IMR-90 (cell line): ENCODE measurements at regions not wholly inside any gene's neighbourhood (a gene's known extent, or its start where the extent isn't known, plus 50 kb on each side); places are given as distances from the start of the nearest gene placed in this dataset.

ENCODE experiments used
- ATAC-seq: fragments of 200-7000 bp; cut with Tn5 transposase; 2 replicates; pipeline ENCODE4 v1.9.1; 2020; ENCODE audit warnings: low read depth, mild to moderate bottlenecking, moderate library complexity
- BruUV-seq: library from RNA; stranded (reverse); fragments of 400-500 nt; replicated peaks from 2 replicates; lab custom pipeline; 2021; lab: Mats Ljungman, UMichigan
- CTCF ChIA-PET: fragments of 300-600 bp; formaldehyde crosslinking; extraction: SDS; loops from one replicate; lab custom pipeline; 2021; ENCODE audit warnings: antibody characterized with exemption; lab: Yijun Ruan, JAX
- POLR2A ChIA-PET: fragments of 300-600 bp; sonication (Branson Sonifier 250); formaldehyde crosslinking; loops from one replicate; lab custom pipeline; 2022; ENCODE audit warnings: antibody characterized with exemption; ENCODE audit not compliant: unreplicated experiment; lab: Charles Lee
- DNase-seq: peaks from one replicate; pipeline ENCODE4 v3.0.0; 2013
- H2AFZ ChIP-seq: replicated peaks from 2 replicates; pipeline ENCODE3; 2013; ENCODE audit warnings: low read length, mild to moderate bottlenecking; ENCODE audit not compliant: poor library complexity
- H2AK5ac ChIP-seq: 2 replicates; pipeline ENCODE4 v1.6.1; 2013; ENCODE audit warnings: low read depth, low read length, inconsistent platforms
- H2AK9ac ChIP-seq: replicated peaks from 2 replicates; pipeline ENCODE3; 2013; ENCODE audit warnings: mild to moderate bottlenecking, low read depth, low read length, moderate library complexity; ENCODE audit not compliant: poor library complexity
- H2BK120ac ChIP-seq: 2 replicates; pipeline ENCODE4 v1.6.1; 2013; ENCODE audit warnings: low read depth, low read length, inconsistent platforms
- H2BK15ac ChIP-seq: 3 replicates; pipeline ENCODE4 v1.6.1; 2013; ENCODE audit warnings: low read depth, low read length, inconsistent platforms
- H2BK20ac ChIP-seq: 2 replicates; pipeline ENCODE4 v1.6.1; 2013; ENCODE audit warnings: low read depth, mild to moderate bottlenecking, inconsistent platforms, low read length, moderate library complexity
- H2BK5ac ChIP-seq: 2 replicates; pipeline ENCODE4 v1.6.1; 2013; ENCODE audit warnings: mild to moderate bottlenecking, low read depth, low read length, inconsistent platforms; ENCODE audit not compliant: poor library complexity, severe bottlenecking
- H3K14ac ChIP-seq: replicated peaks from 2 replicates; pipeline ENCODE4 v1.6.1; 2013; ENCODE audit warnings: low read depth, low read length, inconsistent platforms
- H3K18ac ChIP-seq: 2 replicates; pipeline ENCODE4 v1.6.1; 2013; ENCODE audit warnings: low read depth, low read length, control low read depth
- H3K23ac ChIP-seq: 2 replicates; pipeline ENCODE4 v1.6.1; 2013; ENCODE audit warnings: low read depth, low read length, inconsistent platforms
- H3K27ac ChIP-seq: 2 replicates; pipeline ENCODE4 v1.5.1; 2013; ENCODE audit warnings: mild to moderate bottlenecking, control low read depth, low read length; ENCODE audit not compliant: insufficient read depth
- H3K27me3 ChIP-seq: 2 replicates; pipeline ENCODE4 v1.6.1; 2013; ENCODE audit warnings: low read length; ENCODE audit not compliant: control insufficient read depth, insufficient read depth
- H3K36me3 ChIP-seq: 2 replicates; pipeline ENCODE4 v1.6.1; 2013; ENCODE audit warnings: low read length, mixed read lengths; ENCODE audit not compliant: control insufficient read depth, insufficient read depth
- H3K4ac ChIP-seq: 2 replicates; pipeline ENCODE4 v1.6.1; 2013; ENCODE audit warnings: low read depth, low read length, inconsistent platforms
- H3K4me1 ChIP-seq: 2 replicates; pipeline ENCODE4 v1.6.1; 2013; ENCODE audit warnings: low read length, mixed read lengths; ENCODE audit not compliant: control insufficient read depth, insufficient read depth
- H3K4me2 ChIP-seq: 2 replicates; pipeline ENCODE4 v1.6.1; 2013; ENCODE audit warnings: low read depth, mild to moderate bottlenecking, control low read depth, low read length, moderate library complexity
- H3K4me3 ChIP-seq: 2 replicates; pipeline ENCODE4 v1.5.1; 2013; ENCODE audit warnings: low read depth, mild to moderate bottlenecking, control low read depth, low read length, moderate library complexity; ENCODE audit not compliant: insufficient read depth
- H3K56ac ChIP-seq: 2 replicates; pipeline ENCODE4 v1.6.1; 2013; ENCODE audit warnings: low read length, inconsistent platforms; ENCODE audit not compliant: insufficient read depth; ENCODE audit errors: extremely low read depth
- H3K79me1 ChIP-seq, 2 experiments: 2 replicates each; pipeline ENCODE4 v1.6.1; 2013; ENCODE audit warnings: low read length in 2 of 2, inconsistent platforms in 1 of 2, low read depth in 1 of 2
- H3K9ac ChIP-seq: 2 replicates; pipeline ENCODE4 v1.6.1; 2013; ENCODE audit warnings: low read depth, low read length, control low read depth
- H3K9me1 ChIP-seq: 2 replicates; pipeline ENCODE4 v1.6.1; 2013; ENCODE audit warnings: low read length, inconsistent platforms; ENCODE audit not compliant: insufficient read depth
- H3K9me3 ChIP-seq: 2 replicates; pipeline ENCODE4 v1.6.1; 2013; ENCODE audit warnings: low read length; ENCODE audit not compliant: control insufficient read depth, insufficient read depth
- H4K20me1 ChIP-seq: 2 replicates; pipeline ENCODE4 v1.6.1; 2013; ENCODE audit warnings: low read length, inconsistent platforms; ENCODE audit not compliant: insufficient read depth
- H4K5ac ChIP-seq: 2 replicates; pipeline ENCODE4 v1.6.1; 2013; ENCODE audit warnings: mild to moderate bottlenecking, low read depth, low read length, control low read depth
- H4K8ac ChIP-seq, 2 experiments: 2 replicates each; pipeline ENCODE4 v1.6.1; 2013; ENCODE audit warnings: low read depth in 2 of 2, low read length in 2 of 2, control low read depth in 1 of 2, inconsistent platforms in 1 of 2
- H4K91ac ChIP-seq: 2 replicates; pipeline ENCODE4 v1.6.1; 2013; ENCODE audit warnings: low read depth, low read length, inconsistent platforms; ENCODE audit not compliant: insufficient read depth
- ELK1 ChIP-seq: fragments of 150-350 bp; IDR thresholded peaks from 2 replicates; pipeline ENCODE4 v1.6.1; 2016; ENCODE audit warnings: low read depth, mild to moderate bottlenecking, low read length, moderate library complexity, borderline replicate concordance
- MAZ ChIP-seq: IDR thresholded peaks from 2 replicates; pipeline ENCODE4 v1.6.1; 2012; ENCODE audit warnings: low read depth, mild to moderate bottlenecking, low read length, improper control_type of control experiment, moderate library complexity, borderline replicate concordance
- MXI1 ChIP-seq: IDR thresholded peaks from 2 replicates; pipeline ENCODE4 v1.6.1; 2012; ENCODE audit warnings: low read depth, mild to moderate bottlenecking, low read length, moderate library complexity, borderline replicate concordance
- RAD21 ChIP-seq: IDR thresholded peaks from 2 replicates; pipeline ENCODE4 v1.6.1; 2012; ENCODE audit warnings: low read length, improper control_type of control experiment
- WGBS, 2 experiments: methylation state at CpG; one replicate each; pipeline versions ENCODE4 v1.1.5 to v1.1.7; 2013; ENCODE audit warnings: missing lambda C conversion rate in 2 of 2; ENCODE audit not compliant: insufficient read length in 1 of 2; ENCODE audit errors: extremely low coverage in 2 of 2; 5-methylcytosine and 5-hydroxymethylcytosine counted together
- dilution Hi-C: fragments of 300-500 bp; cut with HindIII; formaldehyde crosslinking; loops from one replicate; pipeline ENCODE4 v1.14.3; 2018; ENCODE audit warnings: low sequenced_read_pairs; ENCODE audit not compliant: unreplicated experiment
- in situ Hi-C: fragments of 300-500 bp; cut with MboI; formaldehyde crosslinking; loops from 3 replicates; pipeline ENCODE4 v1.14.3; 2019; ENCODE audit warnings: low sequenced_read_pairs, inconsistent platforms, mixed read lengths
- intact Hi-C: fragments of 100-400 bp; cut with micrococcal nuclease; formaldehyde crosslinking; loops from 2 replicates; pipeline ENCODE4 v1.10.0; 2022

- no peak overlapping the region for H2AFZ ChIP-seq
- WGBS, 2 experiments = no CpG with 5 or more reads among the region's 2 CpGs
- ATAC-seq = no peak
Observed at GRCh38 chr18:39969803-39970494, 1985.1 kb upstream of the PIK3C3 start.

More at GRCh38 chr18:39969803-39970494, 1985.1 kb upstream of the PIK3C3 start:
- Histone ChIP-seq H3K4me3 (no peak overlapping the region), H3K27me3 (no peaks in the 10 kb centered on the region), H2AK5ac (no peak overlapping the region), H2BK120ac (no peak overlapping the region), H2BK5ac (no peak overlapping the region), H3K4ac (no peak overlapping the region), H3K9me3 (no peaks in the 10 kb centered on the region), H3K27ac (no peak overlapping the region), H3K9ac (no peak overlapping the region), H3K23ac (no peak overlapping the region), H2AK9ac (no peak overlapping the region), H4K20me1 (no peaks in the 10 kb centered on the region), H4K8ac (no peak overlapping the region), H3K36me3 (no peaks in the 10 kb centered on the region), H3K9me1 (no peaks in the 10 kb centered on the region), H2BK15ac (no peak overlapping the region), H4K5ac (no peak overlapping the region), H3K79me1 (no peaks in the 10 kb centered on the region), H3K4me2 (no peak overlapping the region), H3K14ac (no peak overlapping the region), H3K4me1 (no peaks in the 10 kb centered on the region), H2BK20ac (no peak overlapping the region), H4K91ac (no peak overlapping the region), H3K18ac (no peak overlapping the region), H3K56ac (no peak overlapping the region)
- no TSS peak for BruUV-seq
- dilution Hi-C loops (no loop called here), in situ Hi-C loops (no loop called here), intact Hi-C loops (no loop called here)
- TF ChIP-seq RAD21 (no peak), MXI1 (no peak), MAZ (no peak), ELK1 (no peak)
- ChIA-PET POLR2A (no interaction called here), CTCF (no interaction called here)
- no peak for DNase-seq
